GM12872 (cell line): ENCODE measurements at regions not wholly inside any gene's neighbourhood (a gene's known extent, or its start where the extent isn't known, plus 50 kb on each side); places are given as distances from the start of the nearest gene placed in this dataset.

Experiments
- CTCF ChIP-seq: IDR thresholded peaks from 3 replicates; pipeline ENCODE4 v1.5.1; 2011; ENCODE audit warnings: low read depth, mild to moderate bottlenecking, low read length, moderate library complexity; ENCODE audit not compliant: insufficient read depth

GRCh38 chr3:53401154-53401553 lies 53.8 kb upstream of the DCP1A start:
- TF ChIP-seq CTCF = no peak

GRCh38 chr3:53402326-53402725 lies 55.0 kb upstream of the DCP1A start:
- TF ChIP-seq CTCF = no peak

GRCh38 chr3:53411371-53411770 lies 64.0 kb upstream of the DCP1A start:
- no peak for TF ChIP-seq CTCF

GRCh38 chr3:53412953-53413352 lies 65.6 kb upstream of the DCP1A start:
- no peak for TF ChIP-seq CTCF

- TF ChIP-seq CTCF = no peak
These were observed 69.2 kb upstream of the DCP1A start for GRCh38 chr3:53416530-53416929.

GRCh38 chr3:53420831-53421230 lies 73.5 kb upstream of the DCP1A start:
- no peak for TF ChIP-seq CTCF

- TF ChIP-seq CTCF = no peak
These were observed 71.3 kb upstream of the CACNA1D start for GRCh38 chr3:53422954-53423698.

- no peak for TF ChIP-seq CTCF
These were observed 68.5 kb upstream of the CACNA1D start for GRCh38 chr3:53425936-53426335.
